Breast epithelium (tissue), 4 donors: ENCODE measurements at regions not wholly inside any gene's neighbourhood (a gene's known extent, or its start where the extent isn't known, plus 50 kb on each side); places are given as distances from the start of the nearest gene placed in this dataset.

Experiments used
- DNase-seq, 2 donors: peaks; one replicate each; pipeline ENCODE4 v3.0.0-alpha.2; 2019; ENCODE audit warnings: low spot score in 2 of 2
- H3K27ac ChIP-seq, 2 donors: fragments of 200-600 bp; sonication (generic) in 1 of 2; one replicate each; pipeline ENCODE4 v1.5.1; 2016 to 2019; ENCODE audit warnings: mild to moderate bottlenecking in 1 of 2
- H3K27me3 ChIP-seq, 2 donors: fragments of 200-600 bp; sonication (generic) in 1 of 2; one replicate each; pipeline versions ENCODE4 v1.5.1 to v1.6.0; 2017 to 2019; ENCODE audit warnings: control low read depth in 1 of 2, mild to moderate bottlenecking in 1 of 2
- H3K36me3 ChIP-seq: fragments of 200-600 bp; one replicate; pipeline ENCODE4 v1.5.1; 2019
- H3K4me1 ChIP-seq, 2 donors: fragments of 200-600 bp; sonication (generic); one replicate each; pipeline ENCODE4 v1.5.1; 2016 to 2019; ENCODE audit warnings: control low read depth in 1 of 2
- H3K4me3 ChIP-seq, 3 donors: fragments of 200-600 bp; sonication (generic); 1 replicate in 2 of 3; 2 replicates in 1 of 3; pipeline ENCODE4 v1.5.1; 2016 to 2019; ENCODE audit warnings: mild to moderate bottlenecking in 3 of 3, moderate library complexity in 2 of 3
- H3K9me3 ChIP-seq, 2 donors: fragments of 200-600 bp; sonication (generic) in 1 of 2; one replicate each; pipeline ENCODE4 v1.5.1; 2016 to 2019; ENCODE audit warnings: control low read depth in 1 of 2
- CTCF ChIP-seq, 3 donors: fragments of 450-650 bp; IDR thresholded peaks; one replicate each; pipeline ENCODE4 v1.5.1; 2016 to 2017; ENCODE audit warnings: antibody characterized with exemption in 3 of 3, mild to moderate bottlenecking in 3 of 3, moderate library complexity in 3 of 3
- POLR2A ChIP-seq: fragments of 450-650 bp; IDR thresholded peaks from one replicate; pipeline ENCODE4 v1.6.1; 2016; ENCODE audit warnings: antibody characterized with exemption, mild to moderate bottlenecking, moderate library complexity
- POLR2AphosphoS5 ChIP-seq, 3 donors: sonication (generic); formaldehyde crosslinking; IDR thresholded peaks; one replicate each; pipeline ENCODE4 v1.6.1; 2017; ENCODE audit warnings: antibody characterized with exemption in 3 of 3
- intact Hi-C: fragments of 100-400 bp; cut with DNase I; formaldehyde crosslinking; loops from one replicate; pipeline ENCODE4 v1.15.1; 2023; ENCODE audit warnings: low total_unique reads

- TF ChIP-seq CTCF (IDR thresholded peaks at IDR 0.05) (no peak), POLR2AphosphoS5 (IDR thresholded peaks at IDR 0.05) (no peak), POLR2A (no peak)
- no peak for DNase-seq
- H3K4me3 ChIP-seq: no peak overlapping the region
- intact Hi-C loops: no loop called here
- no peak overlapping the region for H3K27ac ChIP-seq
- no peaks in the 10 kb centered on the region for H3K9me3 ChIP-seq
- H3K36me3 ChIP-seq: no peaks in the 10 kb centered on the region
- H3K4me1 ChIP-seq: no peaks in the 10 kb centered on the region
- no peaks in the 10 kb centered on the region for H3K27me3 ChIP-seq
These were observed 136.8 kb downstream of the TBX5 start for GRCh38 chr12:114269153-114269552.

GRCh38 chr12:114266536-114266935 is 139.4 kb downstream of the TBX5 start:
- no peak for TF ChIP-seq CTCF (IDR thresholded peaks at IDR 0.05)
- TF ChIP-seq POLR2A: no peak
- TF ChIP-seq POLR2AphosphoS5 (IDR thresholded peaks at IDR 0.05): no peak
- intact Hi-C loops: no loop called here
- H3K36me3 ChIP-seq: no peaks in the 10 kb centered on the region
- H3K27me3 ChIP-seq: no peaks in the 10 kb centered on the region
- DNase-seq: no peak
- no peak overlapping the region for H3K27ac ChIP-seq
- H3K4me1 ChIP-seq: no peaks in the 10 kb centered on the region
- no peak overlapping the region for H3K4me3 ChIP-seq
- H3K9me3 ChIP-seq: no peaks in the 10 kb centered on the region

GRCh38 chr12:114265036-114265435 is 140.9 kb downstream of the TBX5 start:
- no peaks in the 10 kb centered on the region for H3K36me3 ChIP-seq
- no peak overlapping the region for H3K4me3 ChIP-seq
- no peaks in the 10 kb centered on the region for H3K4me1 ChIP-seq
- intact Hi-C loops: no loop called here
- no peaks in the 10 kb centered on the region for H3K27me3 ChIP-seq
- no peak for DNase-seq
- no peak for TF ChIP-seq CTCF (IDR thresholded peaks at IDR 0.05)
- TF ChIP-seq POLR2AphosphoS5 (IDR thresholded peaks at IDR 0.05): no peak
- no peak for TF ChIP-seq POLR2A
- H3K27ac ChIP-seq: no peak overlapping the region
- no peaks in the 10 kb centered on the region for H3K9me3 ChIP-seq

GRCh38 chr12:114263056-114263805 is 142.7 kb downstream of the TBX5 start:
- H3K4me3 ChIP-seq: no peak overlapping the region
- DNase-seq: no peak
- intact Hi-C loops: no loop called here
- H3K27ac ChIP-seq: no peak overlapping the region
- H3K36me3 ChIP-seq: no peaks in the 10 kb centered on the region
- TF ChIP-seq CTCF (IDR thresholded peaks at IDR 0.05) (no peak), POLR2A (no peak), POLR2AphosphoS5 (IDR thresholded peaks at IDR 0.05) (no peak)
- H3K4me1 ChIP-seq: no peaks in the 10 kb centered on the region
- H3K9me3 ChIP-seq: no peaks in the 10 kb centered on the region
- H3K27me3 ChIP-seq: no peaks in the 10 kb centered on the region

GRCh38 chr12:114257687-114258086 is 148.3 kb downstream of the TBX5 start:
- H3K9me3 ChIP-seq: no peaks in the 10 kb centered on the region
- H3K4me1 ChIP-seq: no peaks in the 10 kb centered on the region
- no peak for DNase-seq
- no peaks in the 10 kb centered on the region for H3K27me3 ChIP-seq
- no peaks in the 10 kb centered on the region for H3K36me3 ChIP-seq
- intact Hi-C loops: no loop called here
- no peak overlapping the region for H3K4me3 ChIP-seq
- H3K27ac ChIP-seq: no peak overlapping the region
- no peak for TF ChIP-seq POLR2AphosphoS5 (IDR thresholded peaks at IDR 0.05)
- TF ChIP-seq POLR2A: no peak
- no peak for TF ChIP-seq CTCF (IDR thresholded peaks at IDR 0.05)
